Heart right ventricle (tissue), 16 donors: ENCODE measurements at regions not wholly inside any gene's neighbourhood (a gene's known extent, or its start where the extent isn't known, plus 50 kb on each side); places are given as distances from the start of the nearest gene placed in this dataset.

Source experiments
- ATAC-seq, 8 donors: fragments of 200-7000 bp; cut with Tn5 transposase; one replicate each; pipeline ENCODE4 v1.9.1; 2020; ENCODE audit warnings: mild to moderate bottlenecking in 8 of 8, moderate library complexity in 8 of 8, moderate number of reproducible peaks in 1 of 8
- DNase-seq, 2 donors: peaks; one replicate each; pipeline ENCODE4 v3.0.0-alpha.2; 2020
- H3K27ac ChIP-seq, 10 donors: fragments of 200-600 bp; sonication (generic) in 2 of 10; one replicate each; pipeline versions ENCODE4 v1.5.0 to v1.8.0; 2020 to 2022; ENCODE audit warnings: mild to moderate bottlenecking in 3 of 10
- H3K27me3 ChIP-seq, 7 donors: fragments of 200-600 bp; one replicate each; pipeline ENCODE4 v1.8.0; 2021 to 2022; ENCODE audit warnings: mild to moderate bottlenecking in 2 of 7
- H3K36me3 ChIP-seq, 9 donors: fragments of 200-600 bp; sonication (generic) in 1 of 9; one replicate each; pipeline versions ENCODE4 v1.5.0 to v1.8.0; 2020 to 2022; ENCODE audit warnings: mild to moderate bottlenecking in 2 of 9
- H3K4me1 ChIP-seq, 9 donors: fragments of 200-600 bp; sonication (generic) in 1 of 9; one replicate each; pipeline versions ENCODE4 v1.5.0 to v1.8.0; 2020 to 2022; ENCODE audit warnings: mild to moderate bottlenecking in 4 of 9
- H3K4me3 ChIP-seq, 10 donors: fragments of 200-600 bp; sonication (generic) in 2 of 10; one replicate each; pipeline versions ENCODE4 v1.5.0 to v1.8.0; 2020 to 2022; ENCODE audit warnings: mild to moderate bottlenecking in 7 of 10, moderate library complexity in 2 of 10
- H3K9me3 ChIP-seq, 11 donors: fragments of 200-600 bp in 10 of 11; sonication (generic) in 2 of 11; one replicate each; pipeline versions ENCODE4 v1.5.0 to v1.8.0; 2013 to 2022; ENCODE audit warnings: mild to moderate bottlenecking in 2 of 11, control low read depth in 1 of 11, moderate library complexity in 1 of 11
- CTCF ChIP-seq, 9 donors: fragments of 200-600 bp; sonication (generic) in 2 of 9; IDR thresholded peaks; one replicate each; pipeline versions ENCODE4 v1.5.0 to v1.8.0; 2021 to 2022; ENCODE audit warnings: antibody characterized with exemption in 9 of 9, mild to moderate bottlenecking in 5 of 9, moderate library complexity in 1 of 9
- WGBS, 2 donors: extraction: QIAGEN DNeasy Blood & Tissue Kit; methylation state at CpG; one replicate each; pipeline ENCODE4 v1.1.7; 2013; ENCODE audit warnings: inconsistent platforms in 1 of 2; 5-methylcytosine and 5-hydroxymethylcytosine counted together
- intact Hi-C, 10 donors: fragments of 100-400 bp; cut with DNase I; formaldehyde crosslinking; loops; one replicate each; pipeline versions ENCODE4 v1.11.1 to v1.14.2; 2022
- donor health status: Arrhythmogenic right ventricular cardiomyopathy.
- donor health status: ischemic (EF 13 %, LVEDD 7.1; RV severe dilation, severe dysfunction).
- donor health status: healthy with polysubstance abuse.
- donor health status: DM: no; HTN: yes; CAD: no.
- donor health status: DM: no; HTN: no; CAD: no.
- donor health status: ischemic (EF 25% LVEDD 6.9; RV normal size, moderate dysfunction).
- donor health status: ischemic (EF 25% LVEDD 5.7; RV mildly dilated, moderate dysfunction).
- donor health status: healthy.
- donor health status: DM: yes; HTN: yes; CAD: no.
- donor health status: Ischemic cardiomyopathy.
- donor health status: ischemic (EF 35%, LVEDD 5.7; RV mildly dilated, moderate dysfunction).
- donor health status: nonischemic (EF 11% LVEDD 7.7; RV severe dilation, severe dysfunction).
- donor health status: DM: yes; HTN: yes; CAD: no.
- donor health status: PGD.
- donor health status: ischemic (EF 29% LVEDD 5.4; RV normal size, mild dysfunction).
- donor health status: nonischemic (EF 23%, LVEDD 6.1; RV moderate dilation, normal function).

- no peak for TF ChIP-seq CTCF (IDR thresholded peaks at IDR 0.05)
Observed at GRCh38 chr4:4593596-4594284, 51.9 kb upstream of the STX18 start.

GRCh38 chr4:4592414-4592813 is 50.6 kb upstream of the STX18 start:
- WGBS, 2 donors = 71% methylated on average over 4 of the region's 4 CpGs
- DNase-seq = no peak

More at GRCh38 chr4:4593596-4594284, 51.9 kb upstream of the STX18 start:
- ATAC-seq (no peak), DNase-seq (no peak)
- Histone ChIP-seq H3K36me3 (no peaks in the 10 kb centered on the region), H3K27me3 (no peaks in the 10 kb centered on the region), H3K9me3 (peaks cover 0 to 21% (median 8%) of the 10 kb centered on the region in 11 donors), H3K27ac (no peak overlapping the region), H3K4me1 (no peaks in the 10 kb centered on the region), H3K4me3 (no peak overlapping the region)
- 88 to 90% methylated on average over 11 of the region's 11 CpGs for WGBS, 2 donors
- intact Hi-C loops = no loop called here

More at GRCh38 chr4:4592414-4592813, 50.6 kb upstream of the STX18 start:
- Histone ChIP-seq H3K27ac (no peak overlapping the region), H3K4me3 (no peak overlapping the region), H3K36me3 (no peaks in the 10 kb centered on the region), H3K4me1 (no peaks in the 10 kb centered on the region), H3K27me3 (no peaks in the 10 kb centered on the region), H3K9me3 (peaks cover 0 to 21% (median 8%) of the 10 kb centered on the region in 11 donors)
- TF ChIP-seq CTCF (IDR thresholded peaks at IDR 0.05) = no peak
- no peak for ATAC-seq
- intact Hi-C loops = no loop called here
